DMS114 treated with DMSO at 0.1 percent for 48 hours (cell line): ENCODE measurements at regions not wholly inside any gene's neighbourhood (a gene's known extent, or its start where the extent isn't known, plus 50 kb on each side); places are given as distances from the start of the nearest gene placed in this dataset.
"Not testable (repeated sequence)": the region's sequence is repeated elsewhere in the genome, so short reads cannot be mapped to it uniquely, and the experiment has no call there.

Experiments used
- DNase-seq: peaks from one replicate; lab custom pipeline; 2025; ENCODE audit not compliant: unreplicated experiment; lab: John Stamatoyannopoulos, UW

DNA sequence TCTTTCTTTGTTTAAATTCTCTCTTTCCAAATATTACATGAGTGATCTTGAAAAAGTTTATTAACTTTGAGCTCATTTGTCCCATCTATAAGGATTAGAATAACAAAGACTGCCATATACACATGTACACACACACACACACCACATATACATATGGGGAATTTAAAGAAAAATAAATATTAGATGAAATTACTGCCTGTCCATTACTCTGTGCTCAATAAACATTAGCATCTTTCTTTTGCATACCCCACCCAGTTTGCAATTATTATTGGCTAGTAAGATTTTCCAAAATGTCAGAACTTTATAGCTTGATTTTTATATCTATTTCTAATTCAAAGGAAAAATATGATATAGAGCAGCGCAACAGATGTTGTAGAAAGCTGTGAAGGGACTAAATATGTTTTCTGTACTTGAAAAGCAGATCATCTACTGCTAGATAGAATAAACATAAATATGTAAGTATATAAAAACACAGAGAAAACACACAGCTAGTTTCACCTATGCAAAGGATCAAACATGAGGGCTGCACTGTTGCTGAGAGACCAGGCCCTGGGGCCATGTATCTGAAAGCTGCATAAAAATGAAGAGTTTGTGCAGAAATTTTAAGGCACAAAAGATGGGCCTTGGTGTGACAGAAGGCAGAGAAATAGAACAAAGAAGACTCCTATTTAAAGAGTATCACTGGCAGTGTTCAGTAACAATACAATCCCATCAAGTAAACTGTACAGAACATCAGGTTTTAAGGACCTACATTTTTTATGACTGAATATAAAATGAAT is 114.2 kb upstream of the NECTIN3 start:
- DNase-seq: no peak

DNA sequence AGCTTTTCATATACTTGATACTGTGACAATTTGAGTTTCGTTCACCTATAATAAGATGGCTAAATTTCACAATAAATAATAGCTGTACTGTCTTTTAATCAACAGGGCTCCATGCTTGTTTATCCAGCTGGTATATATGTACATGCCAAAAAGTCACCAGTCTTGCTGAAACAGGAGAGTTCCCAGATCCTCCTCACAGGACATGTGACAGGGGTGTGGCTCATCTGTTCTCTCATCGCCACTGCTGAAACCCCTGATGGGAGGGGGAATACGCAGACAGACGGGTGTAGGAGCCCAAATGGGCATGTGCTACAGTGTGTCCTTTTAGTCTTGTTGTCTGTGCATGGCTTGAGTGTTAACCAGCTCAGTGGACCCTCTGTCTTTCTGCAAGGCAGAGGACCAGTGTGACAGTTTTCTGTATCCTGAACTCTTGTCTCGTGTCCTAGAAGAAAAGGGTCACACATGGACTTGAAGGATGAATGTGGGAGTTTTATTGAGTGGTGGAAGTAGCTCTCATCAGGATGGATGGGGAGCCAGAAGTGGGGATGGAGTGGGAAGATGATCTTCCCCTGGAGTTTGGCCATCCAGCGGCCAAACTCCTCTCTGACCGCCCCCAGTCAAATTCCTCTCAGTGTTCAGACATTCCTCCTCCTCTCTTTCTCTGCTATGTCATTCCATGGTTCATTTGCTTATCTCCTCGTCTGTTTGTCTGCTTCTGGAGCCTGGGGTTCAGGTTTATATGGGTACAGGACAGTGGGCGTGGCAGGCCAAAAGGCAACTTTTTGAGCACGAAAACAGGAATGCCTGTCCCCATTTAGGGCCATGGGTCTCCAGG is 113.1 kb upstream of the NECTIN3 start:
- no peak for DNase-seq

DNA sequence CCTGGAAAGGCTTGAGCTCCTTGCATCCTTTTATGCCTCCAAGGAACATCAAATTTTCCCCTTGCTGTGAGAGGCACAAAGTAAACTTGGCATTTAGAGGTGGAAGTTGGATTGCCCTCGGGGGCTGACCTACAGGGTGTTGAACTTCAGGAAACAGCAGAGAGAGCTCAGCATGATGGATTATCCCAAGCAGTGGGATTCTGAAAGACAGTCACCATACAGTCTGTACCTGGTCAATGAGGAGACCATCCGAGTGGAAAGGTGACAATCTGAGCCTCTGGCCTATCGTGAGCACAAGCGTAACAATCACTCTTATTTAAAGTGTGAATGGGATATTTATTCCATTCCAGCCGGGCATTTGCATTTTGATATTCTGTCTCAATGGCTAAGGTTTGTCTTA is 105.6 kb upstream of the NECTIN3 start:
- DNase-seq: no peak

DNA sequence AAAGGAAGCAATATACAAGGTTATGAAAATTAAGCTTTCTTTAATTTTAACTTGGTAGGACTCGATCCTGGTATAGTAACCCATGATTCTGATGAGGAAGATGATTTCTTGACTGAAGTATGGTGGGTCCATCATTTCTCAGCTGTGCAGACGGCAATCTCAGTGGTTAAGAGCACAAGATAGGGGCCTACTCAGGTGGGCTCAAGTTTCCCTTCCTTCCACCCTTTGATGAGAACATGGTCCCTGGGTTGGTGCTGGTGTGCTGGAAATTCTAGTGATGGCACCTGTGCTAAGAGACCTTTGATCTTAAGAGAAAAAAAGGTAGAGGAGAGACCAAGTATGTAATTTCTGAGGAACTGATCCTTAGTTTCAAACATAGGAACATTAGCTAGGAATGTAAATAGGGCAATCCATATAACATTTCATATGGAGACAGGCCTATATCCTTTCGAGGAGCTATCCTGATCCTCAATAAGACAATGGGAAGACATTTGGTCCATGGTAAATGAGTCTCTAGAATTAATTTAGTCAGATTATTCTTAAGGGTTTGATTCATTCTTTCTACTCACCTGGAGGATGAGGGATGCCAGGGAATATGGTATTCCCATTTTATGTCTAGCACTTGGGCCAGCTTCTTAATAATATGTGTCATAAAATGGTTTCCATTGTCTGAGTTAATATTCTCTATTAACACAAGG is 104.5 kb upstream of the NECTIN3 start:
- no peak for DNase-seq

DNA sequence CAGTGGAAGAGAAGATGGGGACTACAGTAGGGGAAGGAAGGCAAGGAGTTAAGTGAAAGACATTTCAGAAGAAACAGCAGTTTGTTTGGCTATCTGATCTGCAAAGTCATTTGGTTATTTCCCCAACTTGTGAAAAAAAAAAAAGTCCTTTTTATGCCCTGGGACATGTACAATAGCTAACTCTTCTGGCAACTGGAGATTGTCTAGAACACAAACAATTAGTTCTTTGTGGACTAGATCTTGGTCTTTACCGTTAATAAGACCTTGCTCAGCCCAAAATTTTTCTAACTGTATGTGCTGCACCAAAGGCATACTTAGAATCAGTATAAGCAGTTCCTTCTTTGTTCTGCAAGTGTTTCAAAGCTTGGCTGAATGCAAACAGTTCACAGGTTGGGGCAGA is 103.5 kb upstream of the NECTIN3 start:
- no peak for DNase-seq

DNA sequence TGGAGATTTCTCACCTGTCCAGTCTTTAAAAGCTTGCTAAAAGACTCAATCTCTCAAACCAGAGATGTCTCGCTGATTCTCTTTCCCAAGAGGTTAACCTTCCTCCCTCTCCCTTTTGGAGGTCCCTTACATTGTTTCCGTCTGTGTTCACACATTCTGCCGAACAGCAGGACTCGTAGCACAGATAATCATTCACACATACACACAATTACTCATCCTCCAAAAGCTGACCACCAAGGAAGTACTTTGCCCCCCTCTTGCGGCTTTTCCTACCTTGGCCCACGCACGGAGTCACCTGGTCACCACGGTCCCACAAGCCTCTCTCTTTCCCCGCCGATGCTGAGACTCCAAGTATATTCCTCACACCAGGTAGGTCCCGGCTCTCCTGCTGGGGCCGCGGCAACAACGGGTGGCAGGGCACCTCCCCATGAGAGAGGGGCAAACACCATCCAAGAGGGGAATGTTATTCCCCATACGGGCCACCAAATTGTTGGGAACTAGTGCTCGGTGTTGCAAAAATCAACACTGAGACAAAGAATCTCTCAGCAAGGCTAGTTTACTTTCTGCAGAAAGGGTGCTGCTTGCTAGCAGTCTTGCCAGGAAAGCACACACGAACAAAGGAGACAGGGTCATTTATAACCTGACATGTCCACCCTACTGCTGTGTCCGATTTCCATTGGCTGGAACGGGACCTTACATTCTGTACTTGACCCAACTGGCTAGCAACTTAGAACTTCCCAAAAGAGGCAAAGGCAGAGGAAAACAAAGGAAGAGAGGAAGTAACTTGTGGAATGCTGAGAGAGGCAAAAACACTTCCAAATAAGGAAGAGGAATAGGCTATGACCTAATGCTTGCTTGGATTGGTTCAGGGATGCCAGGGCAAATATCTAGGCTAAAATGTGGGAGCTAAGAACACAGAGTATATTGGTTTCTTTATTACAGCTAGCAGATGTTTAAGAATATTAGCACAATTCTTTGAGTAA is 102.1 kb upstream of the NECTIN3 start:
- no peak for DNase-seq

DNA sequence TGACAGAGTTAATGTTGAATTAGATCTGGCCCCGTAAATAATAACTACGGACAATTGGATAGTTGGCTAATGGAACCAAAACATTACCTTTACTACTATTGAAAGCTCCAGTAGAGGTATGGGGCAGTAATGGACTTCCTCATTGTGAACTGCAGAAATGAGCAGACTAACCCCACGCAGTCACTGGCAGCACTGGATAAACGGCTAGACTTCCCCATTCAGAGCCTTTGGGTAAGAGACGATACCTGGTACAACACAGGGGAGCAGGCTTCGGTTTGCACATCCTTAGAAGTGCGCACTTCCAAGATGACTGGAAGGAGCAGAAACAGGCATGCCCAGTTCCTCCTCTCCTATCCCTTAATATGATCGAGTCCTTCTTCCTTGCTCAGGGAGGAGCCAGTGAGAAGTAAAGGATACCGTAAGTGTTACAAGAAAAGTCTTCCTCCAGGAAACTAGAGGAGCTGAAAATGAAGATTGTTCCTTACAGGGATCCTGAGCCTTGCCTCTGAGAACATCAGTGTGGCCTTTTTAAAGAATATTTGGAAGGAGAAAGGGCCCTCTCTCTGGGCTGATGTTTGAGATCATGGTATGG is 100.5 kb upstream of the NECTIN3 start:
- DNase-seq: no peak

DNA sequence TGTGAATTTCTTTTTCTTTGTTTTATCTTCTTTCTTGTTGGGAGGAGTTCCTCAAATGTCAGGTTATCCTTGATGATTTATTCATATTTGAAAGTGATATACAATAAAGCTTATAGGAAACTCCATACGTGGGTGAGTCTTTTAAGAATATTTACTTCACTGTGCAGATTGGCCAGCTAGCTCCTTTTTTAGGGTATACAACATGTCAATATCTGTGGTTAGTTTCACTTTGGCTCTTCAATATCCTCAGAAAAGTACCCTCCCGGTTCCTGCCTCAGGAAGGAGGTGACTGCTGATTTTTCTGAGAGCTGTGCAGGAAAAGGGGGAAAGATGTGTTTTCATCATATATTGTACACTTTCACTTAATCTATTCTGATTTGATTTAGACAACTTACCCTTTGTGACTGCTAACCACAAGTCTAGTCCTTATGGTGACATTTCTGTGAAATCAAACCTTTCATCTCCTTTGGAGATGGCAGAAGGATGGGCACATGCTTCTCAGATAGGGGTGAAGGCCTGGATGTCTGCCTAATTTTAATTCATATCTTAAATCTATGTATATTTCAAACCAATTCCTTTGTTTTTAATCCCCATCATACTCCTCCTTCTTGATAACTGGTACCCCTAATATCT is 98.2 kb upstream of the NECTIN3 start:
- no peak for DNase-seq

DNA sequence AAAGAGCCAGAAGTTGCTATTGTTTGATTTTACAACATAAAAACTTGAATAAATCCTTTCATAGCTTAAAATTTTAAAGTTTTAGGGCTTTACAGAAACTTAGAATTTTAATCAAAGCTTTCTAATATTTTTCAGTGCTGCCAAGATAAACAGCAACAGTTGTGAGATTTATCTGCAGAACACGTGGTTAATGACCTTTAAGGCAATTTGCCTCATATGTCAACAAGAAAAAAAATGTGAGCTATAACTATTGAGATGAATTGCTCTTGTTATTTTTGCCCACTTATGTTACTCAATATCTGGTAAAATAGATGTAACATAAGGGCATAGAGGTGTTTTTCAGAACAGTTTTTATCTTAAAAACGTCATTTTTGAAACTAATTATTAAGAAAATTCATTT is 96.7 kb upstream of the NECTIN3 start:
- no peak for DNase-seq

DNA sequence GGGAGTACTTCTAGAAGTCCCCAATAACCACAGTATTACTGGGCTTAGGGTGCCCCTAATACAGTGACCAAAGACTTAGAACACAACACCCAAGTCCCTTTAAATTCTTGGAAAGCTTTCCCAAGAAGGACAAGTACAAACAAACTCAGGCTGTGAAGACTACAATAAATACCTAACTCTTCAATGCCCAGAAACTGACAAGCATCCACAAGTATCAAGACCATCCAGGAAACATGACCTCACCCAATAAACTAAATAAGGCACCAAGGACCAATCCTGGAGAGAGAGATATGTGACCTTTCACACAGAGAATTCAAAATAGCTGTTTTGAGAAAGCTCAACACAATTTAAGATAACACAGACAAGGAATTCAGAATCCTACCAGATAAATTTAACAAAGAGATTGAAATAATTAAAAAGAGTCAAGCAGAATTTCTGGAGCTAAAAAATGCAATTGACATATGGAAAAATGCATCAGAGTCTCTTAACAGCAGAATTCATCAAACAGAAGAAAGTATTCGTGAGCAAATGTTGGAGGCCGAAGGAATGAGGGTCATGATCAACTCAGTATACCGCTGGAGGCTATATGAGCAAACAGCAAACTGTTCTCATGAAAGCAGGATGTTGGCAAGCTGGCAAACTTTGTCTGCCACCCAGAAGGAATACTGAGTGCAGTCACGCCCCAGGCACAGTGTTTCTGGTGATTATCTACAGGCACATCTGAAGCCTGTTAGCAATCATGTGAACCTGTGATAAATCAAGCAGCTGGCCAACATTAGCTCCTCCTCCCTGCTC is 87.0 kb upstream of the NECTIN3 start:
- no peak for DNase-seq

DNA sequence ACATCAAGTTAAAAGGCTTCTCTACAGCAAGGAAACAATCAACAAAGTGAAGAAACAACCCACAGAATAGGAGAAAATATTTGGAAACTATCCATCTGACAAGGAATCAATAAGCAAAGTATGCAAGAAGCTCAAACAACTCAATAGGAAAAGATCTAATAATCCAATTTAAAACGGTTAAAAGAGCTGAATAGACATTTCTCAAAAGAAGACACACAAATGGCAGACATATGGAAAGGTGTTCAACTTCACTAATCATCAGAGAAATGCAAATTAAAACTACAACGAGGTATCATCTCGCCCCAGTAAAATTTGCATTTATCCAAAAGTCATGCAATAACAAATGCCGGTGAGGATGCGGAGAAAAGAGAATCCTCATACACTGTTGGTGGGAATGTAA is 82.2 kb upstream of the NECTIN3 start:
- no peak for DNase-seq

DNA sequence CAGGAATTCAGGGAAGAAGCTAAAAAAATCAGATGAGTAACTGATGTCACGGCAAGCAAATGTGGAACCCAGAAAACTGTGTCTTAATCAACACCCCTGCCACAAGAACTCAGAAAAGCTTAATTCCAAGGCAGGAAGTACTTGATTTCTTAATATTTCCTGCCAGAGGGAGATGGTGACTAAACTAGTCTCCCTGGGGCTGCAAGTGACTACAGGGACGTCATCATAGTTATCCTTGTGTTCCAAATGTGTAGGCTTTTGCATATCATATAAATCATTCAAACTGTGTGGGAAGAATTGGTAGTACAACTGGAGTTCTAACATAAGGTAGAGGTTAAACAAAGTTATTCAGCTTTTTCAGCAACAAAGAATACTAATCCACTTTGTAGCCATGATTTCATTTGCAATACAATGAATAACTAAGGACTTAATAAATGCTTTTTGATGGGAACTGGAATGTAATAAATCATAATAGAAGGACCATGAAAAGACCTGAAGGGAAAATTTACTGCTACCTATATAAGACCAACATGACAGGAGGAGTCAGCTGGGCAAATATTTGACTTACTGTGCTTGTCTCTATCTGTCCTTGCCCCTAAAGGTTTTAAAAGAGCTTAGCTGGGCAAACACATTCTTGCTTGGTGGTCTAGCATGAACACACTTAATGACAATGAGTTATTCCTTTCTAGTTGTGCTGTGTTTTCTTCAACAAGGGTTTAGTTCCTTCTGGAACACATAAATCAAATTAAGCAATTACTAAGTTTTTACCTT is 76.0 kb upstream of the NECTIN3 start:
- DNase-seq: no peak

DNA sequence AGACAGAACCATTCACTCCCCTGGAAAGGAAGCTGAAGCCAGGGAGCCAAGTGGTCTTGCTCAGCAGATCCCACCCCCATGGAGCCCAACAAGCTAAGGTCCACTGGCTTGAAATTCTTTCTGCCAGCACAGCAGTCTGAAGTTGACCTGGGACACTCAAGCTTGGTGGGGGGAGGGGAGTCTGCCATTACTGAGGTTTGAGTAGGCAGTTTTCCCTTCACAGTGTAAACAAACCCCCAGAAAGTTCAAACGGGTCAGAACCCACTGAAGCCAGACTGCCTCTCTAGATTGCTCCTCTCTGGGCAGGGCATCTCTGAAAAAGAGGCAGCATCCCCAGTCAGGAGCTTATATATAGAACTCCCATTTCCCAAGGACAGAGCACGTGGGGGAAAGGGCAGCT is 72.8 kb upstream of the NECTIN3 start:
- DNase-seq: not testable (repeated sequence)

DNA sequence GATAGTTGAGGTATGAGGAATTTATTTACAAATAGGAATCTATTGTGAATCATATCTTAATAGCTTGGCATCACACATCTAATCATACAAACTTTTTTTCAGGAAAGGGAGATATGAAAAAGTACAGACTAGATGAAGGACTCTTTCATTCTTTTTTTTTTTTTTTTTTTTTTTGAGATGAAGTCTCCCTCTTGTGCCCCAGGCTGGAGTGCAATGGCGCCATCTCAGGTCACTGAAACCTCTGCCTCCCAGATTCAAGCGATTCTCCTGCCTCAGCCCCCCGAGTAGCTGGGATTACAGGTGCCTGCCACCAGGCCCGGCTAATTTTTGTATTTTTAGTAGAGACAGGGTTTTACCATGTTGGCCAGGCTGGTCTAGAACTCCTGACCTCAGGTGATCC is 65.1 kb upstream of the NECTIN3 start:
- DNase-seq: not testable (repeated sequence)

DNA sequence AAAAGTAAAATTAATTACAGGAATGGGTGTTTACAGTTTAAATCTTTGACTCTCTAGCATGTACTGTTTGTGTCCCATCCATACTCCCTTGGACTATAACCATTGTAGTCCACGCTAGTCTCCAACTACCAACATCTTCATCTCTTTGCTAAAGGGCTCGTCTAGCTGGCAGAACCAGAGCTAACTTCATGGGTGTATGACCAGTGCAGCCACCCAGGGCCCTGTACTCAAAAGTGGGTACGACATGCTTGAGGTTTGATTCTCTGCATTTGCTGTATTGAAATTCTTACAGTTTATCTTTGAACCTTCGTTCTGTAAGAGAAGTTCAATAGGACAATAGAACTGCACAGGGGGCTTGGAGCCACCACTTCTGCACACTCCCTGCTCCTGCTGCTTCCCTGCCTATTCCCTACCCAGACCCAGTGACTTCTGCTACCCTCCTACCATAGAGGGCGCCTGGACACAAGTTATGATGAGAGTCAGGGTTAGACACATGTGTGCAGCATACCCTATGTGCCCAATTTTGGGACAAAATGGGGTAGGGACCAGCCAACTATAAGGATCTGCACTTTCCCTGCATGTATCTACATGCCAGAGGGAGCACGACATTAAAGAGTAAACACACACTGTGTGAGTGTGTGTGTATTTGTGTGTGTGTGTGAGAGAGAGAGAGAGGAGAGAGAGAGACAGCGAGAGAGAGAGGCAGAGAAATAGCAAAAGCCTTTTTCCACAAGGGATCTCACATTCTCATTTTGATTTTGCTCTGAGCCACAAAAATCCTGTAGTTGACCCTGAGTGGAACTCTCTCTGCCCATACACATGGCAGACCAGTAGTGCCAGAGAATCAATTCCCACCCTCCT is 59.0 kb upstream of the NECTIN3 start:
- DNase-seq: no peak
